HEK293T (cell line): ENCODE measurements at regions not wholly inside any gene's neighbourhood (a gene's known extent, or its start where the extent isn't known, plus 50 kb on each side); places are given as distances from the start of the nearest gene placed in this dataset.

Experiments used
- CTCF ChIA-PET: fragments of 350-600 bp; formaldehyde crosslinking; extraction: SDS; loops from one replicate; lab custom pipeline; 2021; ENCODE audit warnings: antibody characterized with exemption, inconsistent platforms; lab: Yijun Ruan, JAX
- POLR2A ChIA-PET: fragments of 350-600 bp; formaldehyde crosslinking; extraction: SDS; loops from one replicate; lab custom pipeline; 2020; ENCODE audit warnings: antibody characterized with exemption, inconsistent platforms; lab: Yijun Ruan, JAX
- DNase-seq: peaks from one replicate; pipeline ENCODE4 v3.0.0; 2012; ENCODE audit warnings: mixed read lengths; ENCODE audit errors: extremely low spot score
- ARNT ChIP-seq: fragments of 450-650 bp; IDR thresholded peaks from 2 replicates; pipeline ENCODE4 v1.6.1; 2017; ENCODE audit warnings: mild to moderate bottlenecking
- BHLHE40 ChIP-seq: fragments of 450-650 bp; IDR thresholded peaks from 2 replicates; pipeline ENCODE4 v1.6.1; 2016; ENCODE audit warnings: mild to moderate bottlenecking, moderate library complexity, borderline replicate concordance
- CTBP1 ChIP-seq: fragments of 450-650 bp; IDR thresholded peaks from 2 replicates; pipeline ENCODE4 v1.6.1; 2016; ENCODE audit warnings: borderline replicate concordance
- ELF4 ChIP-seq: fragments of 450-650 bp; IDR thresholded peaks from 2 replicates; pipeline ENCODE4 v1.6.1; 2017; ENCODE audit warnings: antibody characterized with exemption
- FOXA1 ChIP-seq: fragments of 450-650 bp; IDR thresholded peaks from 2 replicates; pipeline ENCODE4 v1.6.1; 2016; ENCODE audit warnings: mild to moderate bottlenecking
- FOXK2 ChIP-seq: fragments of 450-650 bp; IDR thresholded peaks from 2 replicates; pipeline ENCODE4 v1.6.1; 2016; ENCODE audit warnings: mild to moderate bottlenecking
- FOXM1 ChIP-seq: fragments of 450-650 bp; IDR thresholded peaks from 2 replicates; pipeline ENCODE4 v1.6.1; 2017; ENCODE audit warnings: mild to moderate bottlenecking, borderline replicate concordance
- HDGF ChIP-seq: fragments of 450-650 bp; IDR thresholded peaks from 2 replicates; pipeline ENCODE4 v1.6.1; 2017; ENCODE audit warnings: antibody characterized with exemption, borderline replicate concordance
- L3MBTL2 ChIP-seq: fragments of 450-650 bp; conservative IDR thresholded peaks from 2 replicates; pipeline ENCODE4 v1.6.1; 2016; ENCODE audit warnings: mild to moderate bottlenecking
- LEF1 ChIP-seq: fragments of 450-650 bp; IDR thresholded peaks from 2 replicates; pipeline ENCODE4 v1.6.1; 2017; ENCODE audit warnings: mild to moderate bottlenecking, borderline replicate concordance
- NFRKB ChIP-seq: fragments of 450-650 bp; IDR thresholded peaks from 2 replicates; pipeline ENCODE4 v1.6.1; 2016; ENCODE audit warnings: mild to moderate bottlenecking, moderate library complexity
- SP1 ChIP-seq: fragments of 450-650 bp; IDR thresholded peaks from 2 replicates; pipeline ENCODE4 v1.6.1; 2017
- SUZ12 ChIP-seq: fragments of 450-650 bp; IDR thresholded peaks from 2 replicates; pipeline ENCODE4 v1.6.1; 2016; ENCODE audit warnings: mild to moderate bottlenecking
- TARDBP ChIP-seq: fragments of 450-650 bp; IDR thresholded peaks from 2 replicates; pipeline ENCODE4 v1.6.1; 2016
- ZNF384 ChIP-seq: fragments of 450-650 bp; IDR thresholded peaks from 2 replicates; pipeline ENCODE4 v1.6.1; 2016
- TF ChIP-seq, protein P1 (sequence below): fragments of 450-650 bp; IDR thresholded peaks from 2 replicates; pipeline ENCODE4 v1.6.1; 2016

GRCh38 chr1:79874289-79874688 is 867.8 kb upstream of the ADGRL4 start:
- CTCF ChIA-PET = no interaction called here
- no peak for TF ChIP-seq L3MBTL2
- TF ChIP-seq LEF1 = no peak
- TF ChIP-seq ARNT = no peak
- no peak for TF ChIP-seq CTBP1
- TF ChIP-seq, protein P1, sequence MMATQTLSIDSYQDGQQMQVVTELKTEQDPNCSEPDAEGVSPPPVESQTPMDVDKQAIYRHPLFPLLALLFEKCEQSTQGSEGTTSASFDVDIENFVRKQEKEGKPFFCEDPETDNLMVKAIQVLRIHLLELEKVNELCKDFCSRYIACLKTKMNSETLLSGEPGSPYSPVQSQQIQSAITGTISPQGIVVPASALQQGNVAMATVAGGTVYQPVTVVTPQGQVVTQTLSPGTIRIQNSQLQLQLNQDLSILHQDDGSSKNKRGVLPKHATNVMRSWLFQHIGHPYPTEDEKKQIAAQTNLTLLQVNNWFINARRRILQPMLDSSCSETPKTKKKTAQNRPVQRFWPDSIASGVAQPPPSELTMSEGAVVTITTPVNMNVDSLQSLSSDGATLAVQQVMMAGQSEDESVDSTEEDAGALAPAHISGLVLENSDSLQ = no peak
- no peak for TF ChIP-seq FOXK2
- TF ChIP-seq ELF4 = no peak
- POLR2A ChIA-PET = no interaction called here
- DNase-seq = no peak

DNA sequence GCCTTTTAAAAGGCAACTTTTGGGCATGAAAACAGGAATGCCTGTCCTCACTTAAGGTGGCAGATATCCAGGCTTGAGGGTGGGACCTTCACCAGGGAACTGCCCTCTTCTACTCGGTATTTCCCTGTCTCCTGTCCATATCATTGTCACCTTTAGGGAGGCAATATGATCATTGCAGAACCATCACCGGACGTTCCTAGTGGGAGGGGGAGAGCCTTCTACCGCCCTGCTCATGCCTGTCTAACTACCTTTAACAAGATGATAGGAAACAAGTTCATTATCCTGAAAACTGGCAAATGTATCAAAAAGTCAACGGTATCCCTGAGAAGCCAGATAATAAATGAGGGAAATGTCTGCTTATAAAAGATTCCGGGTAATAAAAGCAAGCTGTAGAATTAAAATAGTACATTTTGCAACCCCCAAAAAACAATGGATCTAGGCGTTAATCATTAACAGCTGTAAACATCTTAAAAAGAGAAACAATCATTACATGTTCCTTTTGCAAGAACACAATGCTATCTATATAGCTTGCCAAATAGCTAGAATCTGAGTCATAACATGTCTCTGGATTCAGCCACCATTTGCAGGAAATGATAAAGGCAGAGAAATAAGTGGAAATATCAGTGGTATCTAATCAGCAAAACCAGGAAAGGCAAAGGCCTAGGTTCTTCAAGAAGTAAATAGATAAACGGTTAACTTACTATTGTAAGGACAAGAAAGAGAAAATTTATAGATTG is 852.9 kb upstream of the ADGRL4 start:
- no peak for TF ChIP-seq BHLHE40
- no peak for TF ChIP-seq CTBP1
- TF ChIP-seq SUZ12 = no peak
- no peak for TF ChIP-seq NFRKB
- no peak for TF ChIP-seq FOXK2
- no peak for TF ChIP-seq ARNT
- no peak for TF ChIP-seq LEF1
- TF ChIP-seq HDGF = no peak
- TF ChIP-seq FOXM1 = no peak
- TF ChIP-seq ELF4 = no peak
- TF ChIP-seq FOXA1 = no peak
- no peak for TF ChIP-seq TARDBP
- TF ChIP-seq ZNF384 = no peak
- no peak for TF ChIP-seq L3MBTL2
- TF ChIP-seq, protein P1 = no peak
- no peak for TF ChIP-seq SP1
- no peak for DNase-seq
- ChIA-PET POLR2A (no interaction called here), CTCF (no interaction called here)

DNA sequence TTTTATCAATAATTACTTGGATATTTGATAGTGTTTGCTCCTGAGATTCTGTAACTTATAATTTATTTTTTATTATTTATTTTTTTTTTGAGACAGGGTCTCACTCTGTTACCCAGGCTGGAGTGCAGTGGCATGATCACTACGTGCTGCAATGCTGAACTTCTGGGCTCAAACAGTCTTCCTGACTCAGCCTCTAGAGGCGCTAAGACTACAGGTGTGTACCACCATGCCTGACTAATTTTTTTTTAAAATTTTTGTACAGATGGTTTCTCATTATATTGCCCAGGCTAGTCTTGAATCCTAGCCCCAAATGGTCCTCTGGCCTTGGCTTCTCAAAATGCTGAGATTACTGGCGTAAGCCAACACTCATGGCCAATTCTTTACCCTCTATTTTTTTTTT is 845.5 kb upstream of the ADGRL4 start:
- CTCF ChIA-PET = interaction anchor here (0.7 kb wide), 1 partner anchor 10 kb away, joined by 3 read pairs; no protein-coding TSS in a partner anchor
- POLR2A ChIA-PET = no interaction called here
- TF ChIP-seq ARNT = no peak
- no peak for TF ChIP-seq BHLHE40
- no peak for TF ChIP-seq FOXM1
- TF ChIP-seq ELF4 = no peak
- TF ChIP-seq TARDBP = no peak
- TF ChIP-seq, protein P1 = no peak
- no peak for TF ChIP-seq FOXK2
- DNase-seq = no peak

DNA sequence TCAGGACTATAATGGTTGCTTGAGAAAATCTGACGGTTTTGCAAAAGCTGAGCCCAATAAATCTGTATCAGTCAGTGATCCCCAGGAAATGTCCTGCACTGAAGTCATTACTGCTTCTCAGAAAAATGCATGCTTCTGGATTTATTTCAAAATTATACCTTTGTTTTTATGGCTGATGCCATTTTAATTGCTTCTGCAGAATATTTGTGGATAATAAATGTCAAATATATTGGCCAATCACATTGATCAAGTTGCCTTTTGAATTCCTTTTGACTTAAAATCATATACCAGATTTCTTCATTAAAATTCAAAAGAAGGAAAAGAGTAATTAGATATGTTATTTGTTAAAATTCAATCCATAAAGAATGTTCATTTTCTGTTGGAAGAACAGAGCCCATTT is 842.9 kb upstream of the ADGRL4 start:
- DNase-seq = no peak
- ChIA-PET POLR2A (no interaction called here), CTCF (no interaction called here)
- TF ChIP-seq TARDBP = no peak
- TF ChIP-seq FOXM1 = no peak
- TF ChIP-seq HDGF = no peak
- no peak for TF ChIP-seq LEF1
- no peak for TF ChIP-seq FOXK2
- TF ChIP-seq, protein P1 = no peak
- TF ChIP-seq CTBP1 = no peak
- TF ChIP-seq SP1 = no peak
- TF ChIP-seq SUZ12 = no peak
- no peak for TF ChIP-seq L3MBTL2
- no peak for TF ChIP-seq FOXA1
- no peak for TF ChIP-seq ELF4
- TF ChIP-seq BHLHE40 = no peak
- TF ChIP-seq ARNT = no peak
- TF ChIP-seq ZNF384 = no peak
- TF ChIP-seq NFRKB = no peak

DNA sequence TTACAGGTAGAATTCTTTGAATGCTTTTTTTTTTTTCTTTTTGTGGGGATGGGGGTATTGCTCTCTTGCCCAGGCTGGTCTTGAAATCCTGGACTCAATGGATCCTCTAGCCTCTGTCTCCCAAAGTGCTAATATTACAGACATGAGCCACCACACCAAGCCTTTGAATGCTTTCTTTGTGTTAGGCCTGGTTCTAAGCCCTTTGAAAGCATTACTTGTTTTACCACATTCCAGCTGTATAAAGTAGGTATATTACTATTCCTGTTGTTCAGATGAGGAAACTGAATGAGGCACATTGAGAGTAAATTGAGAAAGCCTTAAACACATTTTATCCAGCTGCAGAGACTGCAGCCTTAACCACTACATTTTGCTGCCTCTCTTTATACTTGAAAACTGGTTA is 841.8 kb upstream of the ADGRL4 start:
- ChIA-PET POLR2A (no interaction called here), CTCF (no interaction called here)
- no peak for DNase-seq
- no peak for TF ChIP-seq CTBP1
- TF ChIP-seq FOXM1 = no peak
- TF ChIP-seq ELF4 = no peak
- TF ChIP-seq LEF1 = no peak
- TF ChIP-seq SUZ12 = no peak
- no peak for TF ChIP-seq TARDBP
- TF ChIP-seq FOXA1 = no peak
- TF ChIP-seq ARNT = no peak
- TF ChIP-seq, protein P1 = no peak
